Prostate gland (tissue), 2 donors: ENCODE measurements at regions not wholly inside any gene's neighbourhood (a gene's known extent, or its start where the extent isn't known, plus 50 kb on each side); places are given as distances from the start of the nearest gene placed in this dataset.

ENCODE experiments used
- POLR2A ChIP-seq: fragments of 450-650 bp; IDR thresholded peaks from one replicate; pipeline ENCODE4 v1.6.1; 2016; ENCODE audit warnings: antibody characterized with exemption, mild to moderate bottlenecking
- TF ChIP-seq, protein P1 (sequence below), 4 experiments: fragments of 200-600 bp in 2 of 4; fragments of 450-650 bp in 2 of 4; sonication (generic) in 2 of 4; IDR thresholded peaks; 1 replicate in 3 of 4; 2 replicates in 1 of 4; pipeline ENCODE4 v1.5.1; 2016 to 2019; ENCODE audit warnings: antibody characterized with exemption in 4 of 4, mild to moderate bottlenecking in 2 of 4, moderate library complexity in 2 of 4

DNA sequence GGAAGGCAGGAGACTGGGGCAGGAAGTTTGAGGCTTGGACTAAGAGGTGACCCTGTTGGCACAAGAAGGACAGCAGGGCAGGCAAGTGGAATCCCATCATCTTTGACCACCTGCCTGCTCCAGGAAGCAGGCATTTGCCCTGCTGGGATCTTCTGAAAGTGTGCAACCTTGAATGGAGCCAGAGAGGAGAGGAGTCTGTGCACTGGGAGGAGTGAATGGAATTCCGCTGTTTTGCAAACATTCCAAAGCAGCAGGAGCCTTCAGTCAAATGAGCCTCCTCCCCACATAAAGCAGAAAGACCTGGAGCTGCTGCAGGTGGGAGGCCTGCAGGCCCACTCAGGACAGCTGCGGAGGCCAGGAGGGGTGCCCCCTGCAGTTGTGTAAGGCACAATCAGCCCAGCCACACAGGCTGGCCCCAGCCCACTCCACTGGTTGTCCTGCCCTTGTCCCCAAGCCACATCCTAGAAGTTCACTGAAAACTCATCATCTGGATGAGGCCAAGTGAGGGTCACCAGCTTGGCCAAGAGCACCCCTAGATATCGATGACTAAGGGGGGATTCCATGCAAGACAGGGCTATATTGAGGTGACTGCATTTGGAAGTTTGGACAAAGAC, 249.5 kb downstream of the RPS24 start:
- TF ChIP-seq, protein P1, sequence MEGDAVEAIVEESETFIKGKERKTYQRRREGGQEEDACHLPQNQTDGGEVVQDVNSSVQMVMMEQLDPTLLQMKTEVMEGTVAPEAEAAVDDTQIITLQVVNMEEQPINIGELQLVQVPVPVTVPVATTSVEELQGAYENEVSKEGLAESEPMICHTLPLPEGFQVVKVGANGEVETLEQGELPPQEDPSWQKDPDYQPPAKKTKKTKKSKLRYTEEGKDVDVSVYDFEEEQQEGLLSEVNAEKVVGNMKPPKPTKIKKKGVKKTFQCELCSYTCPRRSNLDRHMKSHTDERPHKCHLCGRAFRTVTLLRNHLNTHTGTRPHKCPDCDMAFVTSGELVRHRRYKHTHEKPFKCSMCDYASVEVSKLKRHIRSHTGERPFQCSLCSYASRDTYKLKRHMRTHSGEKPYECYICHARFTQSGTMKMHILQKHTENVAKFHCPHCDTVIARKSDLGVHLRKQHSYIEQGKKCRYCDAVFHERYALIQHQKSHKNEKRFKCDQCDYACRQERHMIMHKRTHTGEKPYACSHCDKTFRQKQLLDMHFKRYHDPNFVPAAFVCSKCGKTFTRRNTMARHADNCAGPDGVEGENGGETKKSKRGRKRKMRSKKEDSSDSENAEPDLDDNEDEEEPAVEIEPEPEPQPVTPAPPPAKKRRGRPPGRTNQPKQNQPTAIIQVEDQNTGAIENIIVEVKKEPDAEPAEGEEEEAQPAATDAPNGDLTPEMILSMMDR (IDR thresholded peaks at IDR 0.05), result no peak
- no peak for TF ChIP-seq POLR2A
